SK-N-MC (cell line): ENCODE measurements at regions not wholly inside any gene's neighbourhood (a gene's known extent, or its start where the extent isn't known, plus 50 kb on each side); places are given as distances from the start of the nearest gene placed in this dataset.

Source experiments
- EZH2 ChIP-seq: fragments of 200-600 bp; sonication (generic); IDR thresholded peaks from one replicate; pipeline ENCODE4 v1.6.1; 2017; ENCODE audit warnings: antibody characterized with exemption
- POLR2AphosphoS5 ChIP-seq: IDR thresholded peaks from 2 replicates; pipeline ENCODE4 v1.6.1; 2012; ENCODE audit warnings: mild to moderate bottlenecking, low read depth, low read length, borderline replicate concordance

- TF ChIP-seq EZH2 (no peak), POLR2AphosphoS5 (no peak)
Measured at GRCh38 chr3:107430996-107431245, 53.7 kb downstream of the CCDC54 start.
